Hematopoietic multipotent progenitor cell treated with erythropoietin and hydrocortisone succinate and interleukin-3 and kit ligand, for 15 days (in vitro differentiated cells): ENCODE measurements at regions not wholly inside any gene's neighbourhood (a gene's known extent, or its start where the extent isn't known, plus 50 kb on each side); places are given as distances from the start of the nearest gene placed in this dataset.
"Not testable (repeated sequence)": the region's sequence is repeated elsewhere in the genome, so short reads cannot be mapped to it uniquely, and the experiment has no call there.

Experiments
- DNase-seq: peaks from one replicate; pipeline ENCODE4 v3.0.0-alpha.2; 2015; ENCODE audit warnings: low spot score

GRCh38 chr6:168369786-168370185 lies 50.2 kb upstream of the DACT2 start:
- DNase-seq: no peak

- peak; percentile 42 for DNase-seq
These were observed 50.9 kb upstream of the DACT2 start for GRCh38 chr6:168370310-168370991.

GRCh38 chr6:168371185-168371584 lies 51.6 kb upstream of the DACT2 start:
- DNase-seq: no peak

- no peak for DNase-seq
These were observed 52.0 kb upstream of the DACT2 start for GRCh38 chr6:168371618-168371980.

- no peak for DNase-seq
These were observed 52.6 kb upstream of the DACT2 start for GRCh38 chr6:168371981-168372711.

GRCh38 chr6:168372889-168373288 lies 53.3 kb upstream of the DACT2 start:
- DNase-seq: no peak

- no peak for DNase-seq
These were observed 53.8 kb upstream of the DACT2 start for GRCh38 chr6:168373389-168373788.

GRCh38 chr6:168374051-168374502 lies 54.5 kb upstream of the DACT2 start:
- no peak for DNase-seq

GRCh38 chr6:168374541-168375071 lies 55.0 kb upstream of the DACT2 start:
- no peak for DNase-seq

- DNase-seq: no peak
These were observed 56.5 kb upstream of the DACT2 start for GRCh38 chr6:168376120-168376519.

GRCh38 chr6:168376811-168377483 lies 57.4 kb upstream of the DACT2 start:
- DNase-seq: no peak

- no peak for DNase-seq
These were observed 57.9 kb upstream of the DACT2 start for GRCh38 chr6:168377484-168377855.

GRCh38 chr6:168377856-168378832 lies 58.6 kb upstream of the DACT2 start:
- DNase-seq: no peak

GRCh38 chr6:168379579-168379978 lies 60.0 kb upstream of the DACT2 start:
- not testable (repeated sequence) for DNase-seq

GRCh38 chr6:168380166-168380955 lies 60.6 kb upstream of the SMOC2 start:
- not testable (repeated sequence) for DNase-seq

- DNase-seq: no peak
These were observed 59.9 kb upstream of the SMOC2 start for GRCh38 chr6:168380956-168381605.

GRCh38 chr6:168381726-168382458 lies 59.1 kb upstream of the SMOC2 start:
- DNase-seq: no peak

- no peak for DNase-seq
These were observed 57.7 kb upstream of the SMOC2 start for GRCh38 chr6:168383062-168383854.
